ENCODE measurements at regions not wholly inside any gene's neighbourhood (a gene's known extent, or its start where the extent isn't known, plus 50 kb on each side); places are given as distances from the start of the nearest gene placed in this dataset.

- TF ChIP-seq CTCF (IDR thresholded peaks at IDR 0.05) (no peak), POLR2A (IDR thresholded peaks at IDR 0.05) (no peak)
Measured at GRCh38 chr7:26950889-26951288, 86.5 kb upstream of the SKAP2 start.

Measured in suprapubic skin (tissue), 3 donors.